HT1080 (cell line): ENCODE measurements at regions not wholly inside any gene's neighbourhood (a gene's known extent, or its start where the extent isn't known, plus 50 kb on each side); places are given as distances from the start of the nearest gene placed in this dataset.

Source experiments
- DNase-seq: peaks from one replicate; pipeline ENCODE4 v3.0.0-alpha.2; 2015; ENCODE audit warnings: low read depth

DNA sequence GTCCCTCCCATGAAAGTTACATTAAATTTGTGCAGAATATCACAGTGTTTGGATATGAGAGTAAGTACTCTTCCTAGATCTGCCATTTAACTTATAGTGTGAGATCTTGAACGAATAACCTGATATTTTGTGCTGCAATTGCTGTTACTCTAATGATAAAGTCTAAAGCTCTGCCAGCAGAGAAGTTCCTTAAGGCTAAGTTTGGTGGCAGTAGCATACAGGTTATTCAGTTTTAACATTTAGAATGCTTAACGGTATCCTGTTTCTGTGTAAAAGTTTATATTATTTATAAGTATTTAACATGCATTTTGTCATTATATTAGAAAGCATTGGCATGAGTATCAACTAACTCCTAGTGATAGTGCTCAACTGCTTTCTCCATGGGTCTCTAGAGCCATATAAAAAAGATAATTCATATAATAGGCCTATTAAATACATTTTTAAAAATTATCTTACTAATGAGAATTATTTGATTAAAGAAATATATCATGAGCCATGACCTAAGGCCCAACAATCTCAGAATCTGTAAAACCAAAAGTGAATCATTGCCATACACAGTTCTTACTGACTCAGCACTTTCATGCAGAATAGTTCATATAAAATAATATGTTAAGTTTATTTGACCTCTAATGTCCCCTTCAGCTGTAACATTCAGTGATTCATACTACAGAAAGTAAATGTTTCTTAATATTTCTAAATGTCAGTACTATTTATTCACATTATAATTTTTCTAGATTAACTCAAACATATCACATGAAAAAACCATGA lies 1058.6 kb downstream of the TRHDE start:
- no peak for DNase-seq

GRCh38 chr12:73341559-73342247 lies 1069.5 kb downstream of the TRHDE start:
- DNase-seq: no peak

GRCh38 chr12:73342733-73343132 lies 1070.6 kb downstream of the TRHDE start:
- no peak for DNase-seq

GRCh38 chr12:73352826-73353225 lies 1080.7 kb downstream of the TRHDE start:
- no peak for DNase-seq

GRCh38 chr12:73361156-73361863 lies 1089.1 kb downstream of the TRHDE start:
- DNase-seq: no peak

GRCh38 chr12:73361864-73362230 lies 1089.7 kb downstream of the TRHDE start:
- DNase-seq: no peak

GRCh38 chr12:73362666-73363065 lies 1090.5 kb downstream of the TRHDE start:
- no peak for DNase-seq

DNA sequence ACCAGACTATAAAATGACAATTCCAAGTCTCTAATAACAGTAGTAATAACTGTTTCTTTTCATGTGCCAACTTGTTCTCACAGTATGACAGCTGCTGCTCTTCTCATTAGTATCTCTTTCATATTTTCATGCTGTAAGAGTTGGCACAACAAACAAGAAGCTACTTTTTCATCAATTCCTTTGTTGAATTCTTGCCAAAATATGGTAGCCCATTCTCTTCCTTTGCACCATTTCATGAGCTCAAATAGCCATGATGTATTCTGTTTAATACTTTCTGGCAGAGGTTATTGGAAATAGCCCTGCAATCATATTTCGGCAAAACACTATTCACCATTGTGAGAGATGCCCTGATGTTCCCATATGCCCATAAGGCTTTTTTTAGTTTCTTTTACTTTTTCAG lies 1100.7 kb downstream of the TRHDE start:
- DNase-seq: no peak

DNA sequence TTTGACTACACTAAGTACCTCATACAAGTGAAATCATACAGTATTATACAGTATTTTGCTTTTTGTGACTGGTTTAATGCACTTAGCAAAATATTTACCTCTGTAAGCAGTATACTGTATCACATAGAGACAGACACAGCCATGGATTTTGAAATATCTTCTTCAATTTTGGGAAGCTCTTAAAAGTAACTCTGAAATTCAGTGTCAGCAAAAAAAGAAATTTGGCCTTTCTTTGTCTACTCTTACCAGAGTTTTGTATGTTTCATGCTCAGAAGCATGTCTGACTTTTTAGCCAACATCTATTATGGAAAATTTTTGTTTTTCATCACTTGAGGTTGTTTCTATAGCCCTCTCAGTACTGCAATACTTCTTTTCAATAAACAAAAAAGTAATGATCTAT lies 1102.2 kb downstream of the TRHDE start:
- DNase-seq: no peak

DNA sequence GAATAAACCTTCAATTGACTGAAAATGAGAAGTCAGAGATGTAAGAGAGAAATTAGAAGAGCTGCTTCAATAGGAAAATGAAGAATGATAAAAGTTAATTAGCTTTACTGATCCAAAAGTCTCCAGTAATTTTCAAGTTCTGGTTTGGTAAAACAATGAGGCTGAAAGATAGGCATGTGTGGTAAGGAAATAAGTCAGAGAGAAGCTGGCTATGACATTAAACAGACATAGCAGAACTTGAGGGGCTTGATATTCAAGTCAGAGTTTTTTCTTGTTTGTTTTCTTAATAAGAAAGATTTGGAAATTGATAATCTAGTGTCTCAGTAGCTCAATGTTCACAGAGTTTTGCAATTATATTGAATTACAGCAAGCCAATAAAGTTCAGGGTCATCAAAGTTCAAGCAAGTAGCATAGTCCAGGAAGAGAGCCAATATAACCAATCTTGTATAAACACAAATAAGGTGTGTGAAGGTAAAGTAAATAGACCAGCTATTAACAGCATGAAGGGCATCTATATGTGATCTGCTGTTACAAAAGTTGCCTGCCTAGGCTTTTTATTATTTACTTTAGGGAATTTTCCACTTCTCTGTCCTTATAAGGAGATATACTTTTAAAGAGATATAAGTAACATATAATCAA lies 1111.5 kb downstream of the TRHDE start:
- no peak for DNase-seq

DNA sequence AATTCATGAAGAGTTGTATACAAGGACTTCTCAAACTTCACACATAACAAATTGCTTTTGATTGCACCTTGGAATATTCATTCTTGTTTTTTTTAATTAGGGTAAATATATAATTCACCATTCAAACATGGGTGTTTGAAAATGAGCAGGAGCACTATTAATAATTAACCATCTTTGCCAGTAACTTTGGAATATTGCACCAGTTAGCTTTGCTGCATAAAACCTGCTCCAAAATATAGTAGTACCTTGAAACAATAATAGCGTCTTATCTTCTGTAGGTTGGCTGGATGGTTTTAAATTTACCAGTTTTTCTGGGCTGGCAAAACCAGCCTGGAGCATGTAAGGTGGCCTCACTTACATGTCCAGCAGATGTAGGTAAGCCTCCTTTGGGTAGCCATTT lies 1112.4 kb downstream of the TRHDE start:
- no peak for DNase-seq

- DNase-seq: no peak
Observed at GRCh38 chr12:73390261-73390660, 1118.1 kb downstream of the TRHDE start.

DNA sequence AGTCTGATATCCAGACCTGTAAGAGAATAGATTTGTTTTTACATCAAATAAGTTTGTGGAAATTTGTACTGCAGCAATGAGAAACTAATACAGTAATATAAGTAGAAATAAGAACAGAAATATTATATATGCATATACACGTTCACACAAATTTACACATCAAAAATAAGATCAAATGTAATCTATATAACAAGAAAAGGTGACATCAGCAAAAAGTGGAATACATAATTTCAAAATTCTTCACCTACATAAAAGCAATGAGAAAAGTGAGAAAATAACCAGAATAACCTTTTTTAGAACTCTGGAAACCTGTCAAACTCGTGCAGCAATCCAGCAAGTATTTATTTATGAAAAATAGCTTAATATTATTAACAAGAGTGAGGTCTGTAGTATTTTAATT lies 1124.6 kb upstream of the ATXN7L3B start:
- DNase-seq: no peak

GRCh38 chr12:73413974-73414373 lies 1123.7 kb upstream of the ATXN7L3B start:
- no peak for DNase-seq

GRCh38 chr12:73414926-73415325 lies 1122.7 kb upstream of the ATXN7L3B start:
- no peak for DNase-seq

DNA sequence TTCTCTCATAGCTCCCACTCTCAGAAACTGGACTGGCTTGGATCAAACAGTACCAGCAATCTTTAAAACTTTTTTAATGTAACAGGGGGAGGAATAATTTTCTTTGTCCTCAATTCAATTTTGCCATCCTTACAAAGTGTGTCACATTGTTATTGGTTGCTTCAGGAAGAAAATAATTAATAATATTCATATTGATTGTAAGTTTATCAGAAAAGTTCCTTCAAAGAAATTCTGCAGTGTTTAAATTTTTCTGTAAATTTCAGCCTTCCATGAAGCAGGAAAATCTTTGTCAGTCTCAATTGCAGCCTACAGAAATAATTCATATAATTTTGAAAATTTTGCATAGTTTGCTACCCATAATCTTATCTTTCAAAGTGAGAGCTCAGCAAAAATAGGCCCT lies 1119.1 kb upstream of the ATXN7L3B start:
- DNase-seq: no peak

DNA sequence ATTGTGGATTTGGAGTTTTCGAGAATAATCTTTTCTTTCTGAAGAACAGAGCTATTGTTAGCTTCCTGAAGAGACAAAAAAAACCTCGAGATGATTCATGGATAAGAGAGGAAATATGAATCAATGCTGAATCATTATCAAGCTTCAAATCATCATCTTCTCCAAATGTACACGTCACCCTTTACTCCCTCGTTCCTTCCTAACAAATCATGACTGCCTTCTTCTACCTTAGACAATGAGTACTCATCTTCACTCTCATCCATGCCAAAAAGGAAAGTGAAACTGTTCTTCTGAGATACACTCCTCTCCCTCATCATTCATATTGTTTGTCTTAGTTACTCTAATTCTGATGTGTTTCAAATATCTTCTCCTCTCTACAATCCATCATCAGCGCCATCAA lies 1115.8 kb upstream of the ATXN7L3B start:
- peak; percentile 91 for DNase-seq

DNA sequence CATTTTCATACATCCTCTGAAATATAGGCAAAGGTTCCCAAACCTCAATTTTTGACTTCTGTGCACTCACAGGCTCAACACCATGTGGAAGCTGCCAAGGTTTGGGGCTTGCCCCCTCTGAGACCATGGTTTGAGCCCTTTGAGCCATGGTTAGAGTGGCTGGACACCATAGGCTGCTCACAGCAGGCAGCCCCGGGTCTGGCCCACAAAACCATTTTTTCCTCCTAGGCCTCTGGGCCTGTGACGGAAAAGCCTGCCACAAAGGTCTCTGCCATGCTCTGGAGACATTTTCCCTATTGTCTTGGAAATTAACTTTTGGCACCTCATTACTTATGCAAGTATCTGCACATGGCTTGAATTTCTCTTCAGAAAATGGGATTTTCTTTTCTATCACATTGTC lies 1113.2 kb upstream of the ATXN7L3B start:
- DNase-seq: no peak

- peak; percentile 5 for DNase-seq
Observed at GRCh38 chr12:73445658-73446324, 1091.8 kb upstream of the ATXN7L3B start.

GRCh38 chr12:73452672-73453469 lies 1084.8 kb upstream of the ATXN7L3B start:
- no peak for DNase-seq

DNA sequence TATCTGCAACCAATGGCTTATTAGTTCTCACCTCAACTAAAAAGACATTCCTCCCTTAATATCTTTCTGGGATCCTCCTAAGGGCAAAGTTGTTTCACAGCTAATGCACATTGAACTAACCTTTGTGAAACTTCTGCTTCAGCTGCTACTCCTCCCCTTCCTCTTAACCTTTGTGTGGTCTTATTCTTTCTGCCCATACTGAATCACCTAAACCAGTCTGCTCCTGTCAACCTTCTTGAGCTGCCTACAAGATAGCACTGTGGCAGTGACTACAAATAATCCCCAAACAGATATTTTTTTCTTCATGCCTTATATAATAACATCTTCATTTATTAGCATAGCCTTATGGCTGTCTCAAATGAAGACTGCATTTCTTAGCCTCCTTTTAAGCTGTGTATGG lies 1077.4 kb upstream of the ATXN7L3B start:
- DNase-seq: no peak
